Tibial artery (tissue), 4 donors: ENCODE measurements at regions not wholly inside any gene's neighbourhood (a gene's known extent, or its start where the extent isn't known, plus 50 kb on each side); places are given as distances from the start of the nearest gene placed in this dataset.
"Not testable (repeated sequence)": the region's sequence is repeated elsewhere in the genome, so short reads cannot be mapped to it uniquely, and the experiment has no call there.

Experiments
- DNase-seq, 2 donors: peaks; one replicate each; pipeline ENCODE4 v3.0.0-alpha.2; 2019
- H3K27ac ChIP-seq, 2 donors: fragments of 200-600 bp; sonication (generic) in 1 of 2; 1 replicate in 1 of 2; 2 replicates in 1 of 2; pipeline ENCODE4 v1.5.1; 2018 to 2019; ENCODE audit warnings: mild to moderate bottlenecking in 1 of 2
- H3K27me3 ChIP-seq, 2 donors: fragments of 200-600 bp; sonication (generic) in 1 of 2; one replicate each; pipeline versions ENCODE4 v1.5.1 to v1.6.0; 2016 to 2019
- H3K36me3 ChIP-seq, 3 donors: fragments of 200-600 bp; sonication (generic) in 2 of 3; one replicate each; pipeline ENCODE4 v1.5.1; 2016 to 2019; ENCODE audit warnings: mild to moderate bottlenecking in 2 of 3
- H3K4me1 ChIP-seq, 4 donors: fragments of 200-600 bp; sonication (generic) in 2 of 4; 1 replicate in 3 of 4; 2 replicates in 1 of 4; pipeline ENCODE4 v1.5.1; 2016 to 2019
- H3K4me3 ChIP-seq, 2 donors: fragments of 200-600 bp; sonication (generic) in 1 of 2; 1 replicate in 1 of 2; 2 replicates in 1 of 2; pipeline ENCODE4 v1.5.1; 2018 to 2019; ENCODE audit warnings: mild to moderate bottlenecking in 2 of 2
- H3K9me3 ChIP-seq, 3 donors: fragments of 200-600 bp; sonication (generic) in 1 of 3; one replicate each; pipeline ENCODE4 v1.5.1; 2016 to 2019
- intact Hi-C: fragments of 100-400 bp; cut with DNase I; formaldehyde crosslinking; loops from one replicate; pipeline ENCODE4 v1.15.0; 2023; ENCODE audit warnings: low total_unique reads
- TF ChIP-seq, protein P1 (sequence below), 2 experiments: fragments of 200-600 bp in 1 of 2; fragments of 450-650 bp in 1 of 2; IDR thresholded peaks; one replicate each; pipeline ENCODE4 v1.5.1; 2017 to 2019; ENCODE audit warnings: antibody characterized with exemption in 2 of 2, mild to moderate bottlenecking in 1 of 2, moderate library complexity in 1 of 2

DNA sequence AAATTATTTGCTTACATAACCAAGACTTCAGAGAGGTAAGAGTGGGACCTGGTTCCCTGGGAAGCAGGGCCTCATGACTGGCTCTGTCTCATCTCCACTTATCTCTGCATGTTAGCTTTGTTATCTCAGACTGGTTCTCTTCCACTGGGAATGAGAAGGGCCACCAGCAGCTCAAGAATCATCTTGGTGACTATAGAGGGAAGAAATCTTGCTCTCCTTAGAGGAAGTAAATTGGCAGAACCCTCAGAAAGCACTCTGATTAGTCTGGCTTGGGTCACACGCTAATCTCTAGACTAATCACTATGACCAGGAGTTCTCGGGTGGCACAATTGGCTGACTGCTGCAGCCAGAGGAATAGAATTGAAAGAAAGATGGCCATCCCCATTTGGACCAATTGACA lies 110.8 kb upstream of the KRAS start:
- TF ChIP-seq, protein P1, sequence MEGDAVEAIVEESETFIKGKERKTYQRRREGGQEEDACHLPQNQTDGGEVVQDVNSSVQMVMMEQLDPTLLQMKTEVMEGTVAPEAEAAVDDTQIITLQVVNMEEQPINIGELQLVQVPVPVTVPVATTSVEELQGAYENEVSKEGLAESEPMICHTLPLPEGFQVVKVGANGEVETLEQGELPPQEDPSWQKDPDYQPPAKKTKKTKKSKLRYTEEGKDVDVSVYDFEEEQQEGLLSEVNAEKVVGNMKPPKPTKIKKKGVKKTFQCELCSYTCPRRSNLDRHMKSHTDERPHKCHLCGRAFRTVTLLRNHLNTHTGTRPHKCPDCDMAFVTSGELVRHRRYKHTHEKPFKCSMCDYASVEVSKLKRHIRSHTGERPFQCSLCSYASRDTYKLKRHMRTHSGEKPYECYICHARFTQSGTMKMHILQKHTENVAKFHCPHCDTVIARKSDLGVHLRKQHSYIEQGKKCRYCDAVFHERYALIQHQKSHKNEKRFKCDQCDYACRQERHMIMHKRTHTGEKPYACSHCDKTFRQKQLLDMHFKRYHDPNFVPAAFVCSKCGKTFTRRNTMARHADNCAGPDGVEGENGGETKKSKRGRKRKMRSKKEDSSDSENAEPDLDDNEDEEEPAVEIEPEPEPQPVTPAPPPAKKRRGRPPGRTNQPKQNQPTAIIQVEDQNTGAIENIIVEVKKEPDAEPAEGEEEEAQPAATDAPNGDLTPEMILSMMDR (IDR thresholded peaks at IDR 0.05): no peak
- no peaks in the 10 kb centered on the region for H3K9me3 ChIP-seq
- no peaks in the 10 kb centered on the region for H3K27me3 ChIP-seq
- no peaks in the 10 kb centered on the region for H3K4me1 ChIP-seq
- no peaks in the 10 kb centered on the region for H3K36me3 ChIP-seq
- no peak for DNase-seq
- intact Hi-C loops: no loop called here
- H3K27ac ChIP-seq: no peak overlapping the region
- no peak overlapping the region for H3K4me3 ChIP-seq

DNA sequence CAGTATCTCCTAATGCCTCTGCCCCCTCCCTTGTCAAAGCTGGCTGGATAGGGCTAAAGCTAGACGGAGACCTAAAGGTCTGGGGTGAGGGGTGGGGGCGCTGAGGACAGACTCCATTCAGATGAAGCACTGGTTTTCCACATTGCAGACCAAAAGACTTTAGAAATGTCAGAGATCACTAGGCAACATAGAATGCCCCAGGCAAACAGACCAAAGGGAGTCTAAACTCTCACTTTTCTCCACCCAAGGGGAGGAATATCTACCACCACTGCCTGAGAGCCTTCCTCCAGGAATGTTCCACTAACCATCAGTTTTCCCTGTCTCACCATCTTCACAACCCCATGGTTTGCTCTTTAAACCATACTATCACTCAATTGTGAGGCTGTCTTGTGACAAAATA lies 106.9 kb upstream of the KRAS start:
- Histone ChIP-seq H3K27me3 (no peaks in the 10 kb centered on the region), H3K4me3 (no peak overlapping the region), H3K27ac (no peak overlapping the region), H3K36me3 (no peaks in the 10 kb centered on the region), H3K4me1 (no peaks in the 10 kb centered on the region), H3K9me3 (no peaks in the 10 kb centered on the region)
- TF ChIP-seq, protein P1 (IDR thresholded peaks at IDR 0.05): no peak
- no peak for DNase-seq
- intact Hi-C loops: no loop called here

DNA sequence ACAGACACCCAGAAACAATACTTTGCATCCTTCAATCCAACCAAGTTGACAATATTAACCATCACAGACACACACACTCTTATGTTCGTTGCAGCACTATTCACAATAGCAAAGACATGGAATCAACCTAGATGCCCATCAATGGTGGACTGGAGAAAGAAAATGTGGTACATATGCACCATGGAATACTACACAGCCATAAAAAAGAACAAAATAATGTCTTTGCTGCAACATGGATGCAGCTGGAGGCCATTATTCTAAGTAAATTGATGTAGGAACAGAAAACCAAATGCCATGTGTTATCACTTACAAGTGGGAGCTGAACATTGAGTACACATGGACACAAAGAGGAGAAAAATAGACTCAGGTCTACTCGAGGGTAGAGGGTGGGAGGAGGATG lies 102.2 kb upstream of the KRAS start:
- DNase-seq, intact Hi-C loops, H3K27ac ChIP-seq, H3K36me3 ChIP-seq, H3K4me1 ChIP-seq, H3K27me3 ChIP-seq, H3K4me3 ChIP-seq, H3K9me3 ChIP-seq: not testable (repeated sequence)

DNA sequence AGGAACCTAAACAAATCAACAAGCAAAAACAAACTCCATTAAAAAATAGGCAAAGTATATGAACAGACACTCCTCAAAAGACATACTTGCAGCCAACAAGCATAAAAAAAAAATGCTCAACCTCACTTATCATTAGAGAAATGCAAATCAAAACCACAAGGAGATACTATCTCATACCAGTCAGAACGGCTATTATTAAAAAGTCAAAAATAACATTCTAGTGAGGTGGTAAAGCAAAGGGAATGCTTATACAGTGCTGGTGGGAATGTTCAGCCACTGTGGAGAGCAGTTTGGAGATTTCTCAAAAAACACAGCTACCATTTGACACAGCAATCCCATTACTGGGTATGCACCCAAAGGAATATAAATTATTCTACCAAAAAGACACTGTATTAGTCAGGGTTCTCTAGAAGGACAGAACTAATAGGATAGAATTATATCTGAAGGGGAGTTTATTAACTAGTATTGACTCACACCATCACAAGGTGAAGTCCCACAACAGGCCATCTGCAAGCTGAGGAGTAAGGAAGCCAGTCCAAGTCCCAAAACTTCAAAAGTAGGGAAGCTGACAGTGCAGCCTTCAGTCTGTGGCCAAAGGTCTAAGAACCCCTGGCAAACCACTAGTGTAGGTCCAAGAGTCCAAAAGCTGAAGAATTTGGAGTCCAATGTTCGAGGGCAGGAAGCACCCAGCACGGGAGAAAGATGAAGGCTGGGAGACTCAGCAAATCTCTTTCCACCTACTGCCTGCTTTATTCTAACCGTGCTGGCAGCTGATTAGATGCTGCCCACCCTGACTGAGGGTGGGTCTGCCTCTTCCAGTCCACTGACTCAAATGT lies 101.6 kb upstream of the KRAS start:
- intact Hi-C loops: no loop called here
- TF ChIP-seq, protein P1 (IDR thresholded peaks at IDR 0.05): no peak
- Histone ChIP-seq H3K27me3 (no peaks in the 10 kb centered on the region), H3K4me3 (no peak overlapping the region), H3K27ac (no peak overlapping the region), H3K36me3 (no peaks in the 10 kb centered on the region), H3K9me3 (no peaks in the 10 kb centered on the region), H3K4me1 (no peaks in the 10 kb centered on the region)
- no peak for DNase-seq

DNA sequence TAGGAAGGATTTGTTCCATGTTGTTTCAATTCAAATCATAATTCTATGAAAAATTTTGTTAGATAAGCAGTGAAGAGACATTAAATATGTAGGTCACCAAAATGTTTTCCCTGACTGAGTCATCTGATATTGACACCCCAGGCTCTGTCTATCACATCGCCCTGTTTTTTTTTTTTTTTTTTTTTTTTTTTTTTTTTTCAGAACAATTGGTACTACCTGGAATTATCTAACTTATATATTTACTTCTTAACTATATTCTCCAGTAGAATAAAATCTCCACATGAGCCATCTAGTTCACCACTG lies 97.8 kb upstream of the KRAS start:
- intact Hi-C loops: no loop called here
- H3K27ac ChIP-seq: no peak overlapping the region
- no peaks in the 10 kb centered on the region for H3K36me3 ChIP-seq
- TF ChIP-seq, protein P1 (IDR thresholded peaks at IDR 0.05): no peak
- no peak for DNase-seq
- H3K27me3 ChIP-seq: no peaks in the 10 kb centered on the region
- no peaks in the 10 kb centered on the region for H3K4me1 ChIP-seq
- no peaks in the 10 kb centered on the region for H3K9me3 ChIP-seq
- no peak overlapping the region for H3K4me3 ChIP-seq

DNA sequence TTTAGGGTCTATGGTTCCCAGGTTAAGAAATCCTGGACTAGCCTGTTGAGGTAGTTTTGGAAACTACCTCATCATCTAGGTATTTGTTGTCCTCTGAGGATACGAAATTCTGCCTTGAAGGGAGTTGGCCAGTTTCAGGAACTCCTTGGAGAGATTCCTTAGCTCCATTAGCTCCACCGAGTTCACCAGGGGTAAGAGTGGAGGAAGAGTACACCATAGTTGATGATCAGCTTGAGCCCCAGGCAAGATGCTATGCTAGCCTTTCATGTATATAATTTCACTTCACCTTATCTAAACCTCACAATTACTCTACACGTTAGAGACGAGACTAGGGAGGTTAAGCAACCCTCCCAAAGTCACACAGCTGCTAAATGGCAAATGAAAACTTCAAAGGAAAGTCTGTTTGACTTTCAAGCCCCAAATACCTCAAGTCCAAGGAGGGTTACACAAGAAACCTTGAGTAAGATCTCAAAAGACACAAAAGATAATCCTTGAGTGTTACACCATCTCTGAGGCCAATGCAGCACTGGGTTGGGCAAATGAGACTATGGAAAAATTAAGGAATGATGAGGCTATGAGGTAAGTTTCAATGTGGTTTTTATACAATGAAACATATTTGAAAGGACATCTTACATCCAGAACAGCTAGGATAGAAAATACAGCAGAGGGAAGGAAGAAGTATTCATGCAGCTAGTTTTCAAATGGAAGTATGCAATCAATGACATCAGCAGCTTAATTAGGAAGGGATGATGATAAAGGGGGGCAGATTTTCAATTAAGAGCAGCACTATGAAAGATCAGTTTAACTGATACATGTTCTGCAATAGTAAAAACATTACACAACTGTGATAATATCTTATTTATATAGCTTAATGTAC lies 97.2 kb upstream of the KRAS start:
- no peaks in the 10 kb centered on the region for H3K27me3 ChIP-seq
- no peaks in the 10 kb centered on the region for H3K9me3 ChIP-seq
- DNase-seq: no peak
- H3K36me3 ChIP-seq: no peaks in the 10 kb centered on the region
- intact Hi-C loops: no loop called here
- no peak overlapping the region for H3K27ac ChIP-seq
- TF ChIP-seq, protein P1 (IDR thresholded peaks at IDR 0.05): no peak
- H3K4me1 ChIP-seq: no peaks in the 10 kb centered on the region
- H3K4me3 ChIP-seq: no peak overlapping the region

DNA sequence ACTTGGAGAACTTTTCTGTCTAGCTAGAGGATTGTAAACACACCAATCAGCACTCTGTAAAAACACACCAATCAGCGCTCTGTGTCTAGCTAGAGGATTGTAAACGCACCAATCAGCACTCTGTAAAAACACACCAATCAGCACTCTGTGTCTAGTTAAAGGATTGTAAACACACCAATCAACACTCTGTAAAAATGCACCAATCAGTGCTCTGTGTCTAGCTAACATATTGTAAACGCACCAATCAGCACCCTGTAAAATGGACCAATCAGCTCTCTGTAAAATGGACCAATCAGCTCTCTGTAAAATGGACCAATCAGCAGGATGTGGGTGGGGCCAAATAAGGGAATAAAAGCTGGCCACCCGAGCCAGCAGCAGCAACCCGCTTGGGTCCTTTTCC lies 91.1 kb upstream of the KRAS start:
- H3K36me3 ChIP-seq, H3K4me1 ChIP-seq, H3K9me3 ChIP-seq, H3K27me3 ChIP-seq, H3K27ac ChIP-seq, DNase-seq, intact Hi-C loops, H3K4me3 ChIP-seq: not testable (repeated sequence)
